ENCODE measurements at regions not wholly inside any gene's neighbourhood (a gene's known extent, or its start where the extent isn't known, plus 50 kb on each side); places are given as distances from the start of the nearest gene placed in this dataset.

- TF ChIP-seq CREB1 (CRISPR knock-in tag; IDR thresholded peaks at IDR 0.05; ENCODE audit: low read depth) (no peak), ZNF114 (CRISPR knock-in tag; IDR thresholded peaks at IDR 0.05) (no peak), EZH2phosphoT487 (IDR thresholded peaks at IDR 0.05; ENCODE audit: unreplicated experiment) (no peak), ETS1 (IDR thresholded peaks at IDR 0.05) (no peak)
Measured at GRCh38 chr12:125892276-125892675, 827.0 kb downstream of the AACS start (continued).

DNA sequence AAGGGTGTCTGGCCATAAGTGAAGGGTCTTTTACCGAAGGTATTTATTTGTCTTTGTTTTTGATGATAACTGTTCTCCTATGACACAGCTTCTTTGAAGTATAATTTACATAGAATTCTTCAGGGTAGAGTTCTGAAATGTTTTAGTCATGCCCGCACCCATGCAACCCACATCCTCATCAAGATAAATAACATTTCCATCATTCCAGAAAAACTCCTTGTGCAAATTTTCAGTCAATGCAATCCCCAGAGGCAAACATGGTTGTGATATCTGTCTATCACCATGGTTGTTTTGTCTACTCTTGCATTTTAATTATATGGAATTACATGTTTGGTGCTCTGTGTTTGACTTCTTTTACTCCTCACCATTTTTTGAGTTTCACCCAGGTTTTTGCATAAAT is 837.8 kb downstream of the AACS start:
- TF ChIP-seq ZNF331 (CRISPR knock-in tag; IDR thresholded peaks at IDR 0.05; ENCODE audit: low read depth), result no peak
- no peak for TF ChIP-seq NANOG (IDR thresholded peaks at IDR 0.05; ENCODE audit: borderline replicate concordance)
- no peak for TF ChIP-seq CREB1 (CRISPR knock-in tag; IDR thresholded peaks at IDR 0.05; ENCODE audit: low read depth)
- TF ChIP-seq, protein P1, sequence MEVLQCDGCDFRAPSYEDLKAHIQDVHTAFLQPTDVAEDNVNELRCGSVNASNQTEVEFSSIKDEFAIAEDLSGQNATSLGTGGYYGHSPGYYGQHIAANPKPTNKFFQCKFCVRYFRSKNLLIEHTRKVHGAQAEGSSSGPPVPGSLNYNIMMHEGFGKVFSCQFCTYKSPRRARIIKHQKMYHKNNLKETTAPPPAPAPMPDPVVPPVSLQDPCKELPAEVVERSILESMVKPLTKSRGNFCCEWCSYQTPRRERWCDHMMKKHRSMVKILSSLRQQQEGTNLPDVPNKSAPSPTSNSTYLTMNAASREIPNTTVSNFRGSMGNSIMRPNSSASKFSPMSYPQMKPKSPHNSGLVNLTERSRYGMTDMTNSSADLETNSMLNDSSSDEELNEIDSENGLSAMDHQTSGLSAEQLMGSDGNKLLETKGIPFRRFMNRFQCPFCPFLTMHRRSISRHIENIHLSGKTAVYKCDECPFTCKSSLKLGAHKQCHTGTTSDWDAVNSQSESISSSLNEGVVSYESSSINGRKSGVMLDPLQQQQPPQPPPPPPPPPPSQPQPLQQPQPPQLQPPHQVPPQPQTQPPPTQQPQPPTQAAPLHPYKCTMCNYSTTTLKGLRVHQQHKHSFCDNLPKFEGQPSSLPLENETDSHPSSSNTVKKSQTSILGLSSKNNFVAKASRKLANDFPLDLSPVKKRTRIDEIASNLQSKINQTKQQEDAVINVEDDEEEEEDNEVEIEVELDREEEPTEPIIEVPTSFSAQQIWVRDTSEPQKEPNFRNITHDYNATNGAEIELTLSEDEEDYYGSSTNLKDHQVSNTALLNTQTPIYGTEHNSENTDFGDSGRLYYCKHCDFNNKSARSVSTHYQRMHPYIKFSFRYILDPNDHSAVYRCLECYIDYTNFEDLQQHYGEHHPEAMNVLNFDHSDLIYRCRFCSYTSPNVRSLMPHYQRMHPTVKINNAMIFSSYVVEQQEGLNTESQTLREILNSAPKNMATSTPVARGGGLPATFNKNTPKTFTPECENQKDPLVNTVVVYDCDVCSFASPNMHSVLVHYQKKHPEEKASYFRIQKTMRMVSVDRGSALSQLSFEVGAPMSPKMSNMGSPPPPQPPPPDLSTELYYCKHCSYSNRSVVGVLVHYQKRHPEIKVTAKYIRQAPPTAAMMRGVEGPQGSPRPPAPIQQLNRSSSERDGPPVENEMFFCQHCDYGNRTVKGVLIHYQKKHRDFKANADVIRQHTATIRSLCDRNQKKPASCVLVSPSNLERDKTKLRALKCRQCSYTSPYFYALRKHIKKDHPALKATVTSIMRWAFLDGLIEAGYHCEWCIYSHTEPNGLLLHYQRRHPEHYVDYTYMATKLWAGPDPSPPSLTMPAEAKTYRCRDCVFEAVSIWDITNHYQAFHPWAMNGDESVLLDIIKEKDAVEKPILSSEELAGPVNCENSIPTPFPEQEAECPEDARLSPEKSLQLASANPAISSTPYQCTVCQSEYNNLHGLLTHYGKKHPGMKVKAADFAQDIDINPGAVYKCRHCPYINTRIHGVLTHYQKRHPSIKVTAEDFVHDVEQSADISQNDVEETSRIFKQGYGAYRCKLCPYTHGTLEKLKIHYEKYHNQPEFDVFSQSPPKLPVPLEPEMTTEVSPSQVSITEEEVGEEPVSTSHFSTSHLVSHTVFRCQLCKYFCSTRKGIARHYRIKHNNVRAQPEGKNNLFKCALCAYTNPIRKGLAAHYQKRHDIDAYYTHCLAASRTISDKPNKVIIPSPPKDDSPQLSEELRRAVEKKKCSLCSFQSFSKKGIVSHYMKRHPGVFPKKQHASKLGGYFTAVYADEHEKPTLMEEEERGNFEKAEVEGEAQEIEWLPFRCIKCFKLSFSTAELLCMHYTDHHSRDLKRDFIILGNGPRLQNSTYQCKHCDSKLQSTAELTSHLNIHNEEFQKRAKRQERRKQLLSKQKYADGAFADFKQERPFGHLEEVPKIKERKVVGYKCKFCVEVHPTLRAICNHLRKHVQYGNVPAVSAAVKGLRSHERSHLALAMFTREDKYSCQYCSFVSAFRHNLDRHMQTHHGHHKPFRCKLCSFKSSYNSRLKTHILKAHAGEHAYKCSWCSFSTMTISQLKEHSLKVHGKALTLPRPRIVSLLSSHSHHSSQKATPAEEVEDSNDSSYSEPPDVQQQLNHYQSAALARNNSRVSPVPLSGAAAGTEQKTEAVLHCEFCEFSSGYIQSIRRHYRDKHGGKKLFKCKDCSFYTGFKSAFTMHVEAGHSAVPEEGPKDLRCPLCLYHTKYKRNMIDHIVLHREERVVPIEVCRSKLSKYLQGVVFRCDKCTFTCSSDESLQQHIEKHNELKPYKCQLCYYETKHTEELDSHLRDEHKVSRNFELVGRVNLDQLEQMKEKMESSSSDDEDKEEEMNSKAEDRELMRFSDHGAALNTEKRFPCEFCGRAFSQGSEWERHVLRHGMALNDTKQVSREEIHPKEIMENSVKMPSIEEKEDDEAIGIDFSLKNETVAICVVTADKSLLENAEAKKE (CRISPR knock-in tag; IDR thresholded peaks at IDR 0.05), result no peak
- no peaks in the 10 kb centered on the region for H3K79me2 ChIP-seq (replicated peaks; ENCODE audit: insufficient read depth)
- no peak for ATAC-seq
- no peak overlapping the region for H3K4me3 Mint-ChIP-seq
- peaks cover 92% of the 10 kb centered on the region for H3K9me3 Mint-ChIP-seq
- H3K9me2 ChIP-seq (ENCODE audit: insufficient read depth), result no peaks in the 10 kb centered on the region
- no peaks in the 10 kb centered on the region for H3F3A ChIP-seq (replicated peaks; ENCODE audit: low read depth)
- peaks cover 1% of the 10 kb centered on the region for H3K27me3 Mint-ChIP-seq (ENCODE audit: insufficient read depth, low read depth, poor library complexity)
- H4K20me1 ChIP-seq (replicated peaks; ENCODE audit: insufficient read depth), result no peaks in the 10 kb centered on the region
- H3K36me3 Mint-ChIP-seq (ENCODE audit: low read depth), result peaks cover 29% of the 10 kb centered on the region
- H2AFZ ChIP-seq, result no peak overlapping the region
- no peaks in the 10 kb centered on the region for H3K27me3 ChIP-seq (ENCODE audit: insufficient read depth)
- no peaks in the 10 kb centered on the region for H3K4me1 Mint-ChIP-seq
- no peak overlapping the region for H3K4me3 ChIP-seq
- H3K36me3 ChIP-seq (ENCODE audit: insufficient read depth), result no peaks in the 10 kb centered on the region
- no peak overlapping the region for H3K27ac ChIP-seq (ENCODE audit: low read depth)
- no peak overlapping the region for H3K4me2 ChIP-seq
- DNase-seq (ENCODE audit: low spot score), result no peak
- no peak overlapping the region for H3K27ac Mint-ChIP-seq
- H3K4me1 ChIP-seq (ENCODE audit: insufficient read depth), result no peaks in the 10 kb centered on the region
